Astrocyte of the spinal cord (primary cell): ENCODE measurements at regions not wholly inside any gene's neighbourhood (a gene's known extent, or its start where the extent isn't known, plus 50 kb on each side); places are given as distances from the start of the nearest gene placed in this dataset.
"Not testable (repeated sequence)": the region's sequence is repeated elsewhere in the genome, so short reads cannot be mapped to it uniquely, and the experiment has no call there.

ENCODE experiments used
- DNase-seq: peaks from one replicate; pipeline ENCODE4 v3.0.0; 2011; ENCODE audit warnings: low read depth, low spot score
- H3K4me3 ChIP-seq: 2 replicates; pipeline ENCODE4 v1.5.1; 2011; ENCODE audit warnings: low read depth, mild to moderate bottlenecking, low read length, moderate library complexity
- CTCF ChIP-seq: IDR thresholded peaks from 2 replicates; pipeline ENCODE4 v1.5.1; 2012; ENCODE audit warnings: low read depth, mild to moderate bottlenecking, low read length, inconsistent platforms
- in situ Hi-C: cut with HindIII; loops from 2 replicates; pipeline ENCODE4 v1.10.0; 2017; ENCODE audit warnings: low sequenced_read_pairs

- in situ Hi-C loops = no loop called here
- H3K4me3 ChIP-seq = no peak overlapping the region
These were observed 782.2 kb upstream of the NCAM2 start for GRCh38 chr21:20215959-20216358.

GRCh38 chr21:20220586-20220985 lies 777.6 kb upstream of the NCAM2 start:
- no peak overlapping the region for H3K4me3 ChIP-seq
- DNase-seq = no peak
- TF ChIP-seq CTCF = no peak
- in situ Hi-C loops = no loop called here

More at GRCh38 chr21:20215959-20216358, 782.2 kb upstream of the NCAM2 start:
- DNase-seq = no peak
- no peak for TF ChIP-seq CTCF

- in situ Hi-C loops, DNase-seq, H3K4me3 ChIP-seq: not testable (repeated sequence)
These were observed 776.2 kb upstream of the NCAM2 start for GRCh38 chr21:20221981-20222380.

GRCh38 chr21:20236649-20237048 lies 761.6 kb upstream of the NCAM2 start:
- DNase-seq, in situ Hi-C loops, H3K4me3 ChIP-seq: not testable (repeated sequence)

- no peak overlapping the region for H3K4me3 ChIP-seq
- in situ Hi-C loops = no loop called here
- DNase-seq = no peak
These were observed 748.8 kb upstream of the NCAM2 start for GRCh38 chr21:20249401-20249800.

GRCh38 chr21:20250337-20250736 lies 747.9 kb upstream of the NCAM2 start:
- in situ Hi-C loops = no loop called here
- no peak for DNase-seq
- TF ChIP-seq CTCF = no peak
- H3K4me3 ChIP-seq = no peak overlapping the region

More at GRCh38 chr21:20249401-20249800, 748.8 kb upstream of the NCAM2 start:
- no peak for TF ChIP-seq CTCF

- H3K4me3 ChIP-seq = no peak overlapping the region
- TF ChIP-seq CTCF = no peak
- in situ Hi-C loops = no loop called here
- DNase-seq = no peak
These were observed 744.9 kb upstream of the NCAM2 start for GRCh38 chr21:20253261-20253660.

- TF ChIP-seq CTCF = no peak
These were observed 743.2 kb upstream of the NCAM2 start for GRCh38 chr21:20254964-20255363.

More at GRCh38 chr21:20254964-20255363, 743.2 kb upstream of the NCAM2 start:
- no peak overlapping the region for H3K4me3 ChIP-seq
- in situ Hi-C loops = no loop called here
- no peak for DNase-seq
